HL-60 (cell line): ENCODE measurements at regions not wholly inside any gene's neighbourhood (a gene's known extent, or its start where the extent isn't known, plus 50 kb on each side); places are given as distances from the start of the nearest gene placed in this dataset.

Experiments used
- CTCF ChIP-seq: IDR thresholded peaks from one replicate; pipeline ENCODE4 v1.5.1; 2011; ENCODE audit warnings: low read length, control low read depth, inconsistent platforms; ENCODE audit not compliant: insufficient read depth
- POLR2AphosphoS5 ChIP-seq: IDR thresholded peaks from 2 replicates; pipeline ENCODE4 v1.6.1; 2012; ENCODE audit warnings: low read depth
- SPI1 ChIP-seq: IDR thresholded peaks from 2 replicates; pipeline ENCODE4 v1.6.1; 2012; ENCODE audit warnings: low read depth, mild to moderate bottlenecking, borderline replicate concordance

GRCh38 chr7:22667562-22668239 lies 59.3 kb upstream of the IL6 start:
- TF ChIP-seq CTCF (no peak), POLR2AphosphoS5 (no peak), SPI1 (no peak)
